Muscle of leg (tissue), 3 donors: ENCODE measurements at regions not wholly inside any gene's neighbourhood (a gene's known extent, or its start where the extent isn't known, plus 50 kb on each side); places are given as distances from the start of the nearest gene placed in this dataset.
"Not testable (repeated sequence)": the region's sequence is repeated elsewhere in the genome, so short reads cannot be mapped to it uniquely, and the experiment has no call there.

ENCODE experiments used
- DNase-seq: peaks from one replicate; pipeline ENCODE4 v3.0.0; 2013
- H3K27ac ChIP-seq: one replicate; pipeline ENCODE4 v1.5.1; 2013; ENCODE audit warnings: mild to moderate bottlenecking, low read length, control low read depth
- H3K27me3 ChIP-seq: one replicate; pipeline ENCODE4 v1.6.1; 2013; ENCODE audit warnings: low read length; ENCODE audit not compliant: control insufficient read depth, insufficient read depth
- H3K36me3 ChIP-seq: one replicate; pipeline ENCODE4 v1.6.1; 2013; ENCODE audit warnings: low read length; ENCODE audit not compliant: control insufficient read depth, insufficient read depth
- H3K4me1 ChIP-seq: one replicate; pipeline ENCODE4 v1.6.1; 2013; ENCODE audit warnings: low read length; ENCODE audit not compliant: control insufficient read depth, insufficient read depth
- H3K4me3 ChIP-seq: one replicate; pipeline ENCODE4 v1.5.1; 2013; ENCODE audit warnings: low read length, control low read depth
- H3K9me3 ChIP-seq: replicated peaks from 2 replicates; pipeline ENCODE4 v1.6.1; 2013; ENCODE audit warnings: low read depth, low read length; ENCODE audit not compliant: control insufficient read depth
- WGBS: methylation state at CpG from one replicate; pipeline ENCODE4 v1.1.5; 2013; ENCODE audit warnings: missing lambda C conversion rate; ENCODE audit not compliant: insufficient coverage; 5-methylcytosine and 5-hydroxymethylcytosine counted together

DNA sequence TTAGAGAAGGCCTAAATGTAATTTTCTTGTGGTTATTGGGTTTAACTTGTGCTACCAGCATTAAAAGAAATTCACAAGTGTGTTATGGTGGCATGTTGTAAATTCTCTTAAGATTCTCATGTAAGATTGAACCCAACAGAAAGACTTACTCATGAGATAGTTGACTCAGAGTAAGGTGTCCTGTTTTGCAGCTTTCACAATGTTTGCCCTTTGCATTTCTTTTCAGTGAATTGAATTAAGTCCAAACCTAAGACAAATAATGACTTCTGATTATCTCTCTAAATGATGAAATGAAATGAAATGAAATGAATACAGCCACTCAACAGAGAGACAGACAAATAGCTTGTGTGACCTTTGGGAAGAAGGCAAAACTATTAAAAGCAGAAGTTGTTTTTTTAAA is 1696.9 kb upstream of the WWC1 start:
- Histone ChIP-seq H3K9me3 (no peaks in the 10 kb centered on the region), H3K27me3 (no peaks in the 10 kb centered on the region), H3K36me3 (no peaks in the 10 kb centered on the region), H3K4me3 (no peak overlapping the region), H3K27ac (no peak overlapping the region), H3K4me1 (no peaks in the 10 kb centered on the region)
- no peak for DNase-seq

DNA sequence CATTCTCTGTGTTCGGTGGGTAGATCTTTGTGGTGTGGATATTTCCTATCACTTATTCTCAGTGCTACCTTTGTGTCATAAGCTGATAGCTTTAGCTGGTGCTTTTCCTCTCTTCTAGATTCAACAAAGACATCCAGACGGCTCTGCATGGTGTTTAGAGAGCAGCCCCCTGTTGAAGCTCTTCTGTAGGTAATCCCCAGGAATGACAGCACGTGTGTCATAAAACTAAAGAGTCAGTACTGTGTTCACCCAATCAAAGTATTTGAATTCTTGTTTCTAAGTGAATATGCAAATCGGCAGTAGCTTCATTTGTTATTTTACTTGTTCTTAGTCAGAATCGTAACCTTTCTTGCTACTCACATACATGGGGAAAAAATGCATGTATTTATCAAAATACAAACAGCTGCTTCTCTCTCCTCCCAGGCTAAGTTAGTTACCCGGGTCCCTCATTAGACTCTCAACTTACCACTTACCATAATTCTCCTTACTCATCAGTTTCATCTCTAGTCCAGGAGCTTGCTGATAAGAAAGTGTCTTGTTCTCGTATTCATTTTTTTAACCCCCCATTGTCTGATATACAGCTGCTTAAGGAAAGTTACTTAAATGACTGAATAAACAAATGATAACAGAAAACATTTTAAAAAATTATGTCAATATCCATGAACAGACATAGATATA is 1696.0 kb upstream of the WWC1 start:
- WGBS: 20% methylated on average over 1 of the region's 7 CpGs
- no peaks in the 10 kb centered on the region for H3K27me3 ChIP-seq
- H3K4me1 ChIP-seq: no peaks in the 10 kb centered on the region
- no peak overlapping the region for H3K27ac ChIP-seq
- H3K36me3 ChIP-seq: no peaks in the 10 kb centered on the region
- DNase-seq: no peak
- H3K4me3 ChIP-seq: no peak overlapping the region
- H3K9me3 ChIP-seq: no peaks in the 10 kb centered on the region

DNA sequence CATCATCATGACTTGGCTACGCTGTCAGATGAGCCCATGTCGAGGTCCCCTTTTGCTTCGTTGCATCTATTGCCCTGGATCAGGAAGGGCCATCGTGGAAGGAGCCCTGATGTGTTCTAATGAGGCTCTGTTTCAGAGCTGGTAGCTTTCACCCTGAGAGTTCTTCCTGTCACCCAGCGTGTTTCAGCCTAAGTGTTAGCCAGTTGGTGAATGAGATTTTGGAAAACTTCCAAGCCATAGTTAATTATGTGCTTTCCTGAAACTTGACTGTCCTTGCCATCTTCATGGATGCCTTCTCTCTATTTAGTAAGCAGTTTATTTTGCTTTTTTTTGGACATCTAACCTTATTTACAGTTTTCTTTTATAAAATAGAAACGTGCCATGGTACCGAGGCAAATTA is 1695.4 kb upstream of the WWC1 start:
- DNase-seq: no peak
- 73% methylated on average over 3 of the region's 7 CpGs for WGBS
- H3K27me3 ChIP-seq: no peaks in the 10 kb centered on the region
- no peaks in the 10 kb centered on the region for H3K36me3 ChIP-seq
- no peaks in the 10 kb centered on the region for H3K4me1 ChIP-seq
- no peaks in the 10 kb centered on the region for H3K9me3 ChIP-seq
- H3K27ac ChIP-seq: no peak overlapping the region
- no peak overlapping the region for H3K4me3 ChIP-seq

DNA sequence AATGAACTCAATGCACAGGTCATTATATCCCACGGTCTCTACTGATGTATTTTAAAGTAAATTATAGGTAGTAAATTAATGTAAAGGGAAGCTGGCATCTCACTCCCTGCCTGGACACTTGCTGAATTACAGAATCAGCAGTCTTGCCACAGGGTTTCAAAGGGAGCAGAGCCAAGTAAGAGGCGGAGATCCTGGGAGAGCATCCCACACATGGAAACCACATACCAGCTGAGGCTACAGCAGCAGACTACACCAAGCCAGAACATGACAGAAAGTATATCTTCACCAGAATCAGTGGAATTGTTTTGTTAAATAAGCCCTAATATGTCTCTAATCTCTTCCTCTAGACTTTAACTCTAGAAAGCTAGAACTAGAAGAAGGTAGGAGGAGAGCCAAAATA is 1689.2 kb upstream of the WWC1 start:
- H3K9me3 ChIP-seq: peaks cover 2% of the 10 kb centered on the region
- no peaks in the 10 kb centered on the region for H3K27me3 ChIP-seq
- DNase-seq: no peak
- no peak overlapping the region for H3K4me3 ChIP-seq
- H3K27ac ChIP-seq: no peak overlapping the region
- WGBS: no CpG with 5 or more reads among the region's 2 CpGs
- H3K4me1 ChIP-seq: no peaks in the 10 kb centered on the region
- H3K36me3 ChIP-seq: no peaks in the 10 kb centered on the region

DNA sequence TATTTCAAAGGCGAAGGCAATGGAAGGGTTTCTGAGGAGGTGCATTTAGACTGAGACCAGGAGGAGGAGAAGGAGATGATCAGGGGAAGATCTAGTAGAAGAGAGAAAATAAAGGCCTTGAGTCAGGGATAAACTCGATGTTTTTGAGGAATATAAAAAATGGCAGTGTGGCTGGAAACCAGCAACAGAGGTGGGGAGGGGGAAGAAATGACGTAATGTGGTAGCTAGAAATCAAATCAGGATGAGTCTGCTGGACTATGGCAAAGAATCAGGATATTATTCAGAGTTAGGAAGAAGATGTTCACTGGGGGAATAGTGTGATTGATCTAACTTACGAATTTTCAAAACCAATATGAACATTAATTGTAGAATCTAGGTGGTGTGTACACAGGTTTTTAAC is 1673.9 kb upstream of the WWC1 start:
- no peak overlapping the region for H3K4me3 ChIP-seq
- H3K36me3 ChIP-seq: no peaks in the 10 kb centered on the region
- no peak for DNase-seq
- no peak overlapping the region for H3K27ac ChIP-seq
- no peaks in the 10 kb centered on the region for H3K4me1 ChIP-seq
- 87% methylated on average over 2 of the region's 4 CpGs for WGBS
- H3K27me3 ChIP-seq: no peaks in the 10 kb centered on the region
- H3K9me3 ChIP-seq: no peaks in the 10 kb centered on the region

DNA sequence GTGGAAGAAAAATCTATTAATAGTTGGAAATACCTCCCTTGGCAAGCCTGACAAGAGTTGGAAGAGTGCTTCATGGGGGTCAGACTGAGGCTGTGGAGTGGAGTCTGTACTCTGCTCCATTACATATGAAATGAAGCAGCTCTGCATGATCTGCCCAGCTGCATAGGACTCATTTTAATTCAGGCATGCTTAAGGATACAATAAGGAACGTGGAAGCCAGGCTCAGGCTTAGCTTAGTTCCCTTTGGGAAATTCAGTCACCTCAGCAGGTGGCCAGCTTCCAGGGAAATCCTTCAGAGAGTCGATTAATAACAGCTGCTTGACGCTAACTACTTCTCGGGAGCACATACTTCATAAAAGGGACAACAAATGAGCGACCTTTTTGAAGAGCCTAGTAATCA is 1672.9 kb upstream of the WWC1 start:
- Histone ChIP-seq H3K27ac (no peak overlapping the region), H3K9me3 (peaks cover 3% of the 10 kb centered on the region), H3K4me1 (no peaks in the 10 kb centered on the region), H3K27me3 (no peaks in the 10 kb centered on the region), H3K4me3 (no peak overlapping the region), H3K36me3 (no peaks in the 10 kb centered on the region)
- 20% methylated on average over 1 of the region's 5 CpGs for WGBS
- peak; percentile 70 for DNase-seq

DNA sequence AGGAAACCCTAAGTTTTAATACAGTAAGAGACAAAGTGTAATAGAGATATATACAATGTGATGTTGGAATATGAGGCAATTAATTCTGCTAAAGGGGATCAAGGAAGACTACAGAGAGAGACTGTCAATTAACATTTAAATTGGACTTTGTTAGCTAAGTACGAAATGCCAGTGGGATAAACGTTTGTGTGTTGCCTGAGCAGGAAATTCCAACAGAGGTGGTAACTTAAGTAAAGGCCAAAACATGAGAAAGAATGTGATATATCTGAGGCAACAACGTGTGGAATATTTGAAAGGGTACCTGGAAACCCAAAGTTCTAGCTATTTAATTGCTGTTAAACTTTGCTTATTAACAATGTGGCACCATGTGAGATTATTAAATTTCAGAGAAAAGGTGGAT is 1666.9 kb upstream of the WWC1 start:
- no peak for DNase-seq
- 34% methylated on average over 2 of the region's 3 CpGs for WGBS
- H3K4me1 ChIP-seq: no peaks in the 10 kb centered on the region
- H3K27me3 ChIP-seq: no peaks in the 10 kb centered on the region
- no peak overlapping the region for H3K27ac ChIP-seq
- H3K4me3 ChIP-seq: no peak overlapping the region
- peaks cover 3% of the 10 kb centered on the region for H3K9me3 ChIP-seq
- H3K36me3 ChIP-seq: no peaks in the 10 kb centered on the region

DNA sequence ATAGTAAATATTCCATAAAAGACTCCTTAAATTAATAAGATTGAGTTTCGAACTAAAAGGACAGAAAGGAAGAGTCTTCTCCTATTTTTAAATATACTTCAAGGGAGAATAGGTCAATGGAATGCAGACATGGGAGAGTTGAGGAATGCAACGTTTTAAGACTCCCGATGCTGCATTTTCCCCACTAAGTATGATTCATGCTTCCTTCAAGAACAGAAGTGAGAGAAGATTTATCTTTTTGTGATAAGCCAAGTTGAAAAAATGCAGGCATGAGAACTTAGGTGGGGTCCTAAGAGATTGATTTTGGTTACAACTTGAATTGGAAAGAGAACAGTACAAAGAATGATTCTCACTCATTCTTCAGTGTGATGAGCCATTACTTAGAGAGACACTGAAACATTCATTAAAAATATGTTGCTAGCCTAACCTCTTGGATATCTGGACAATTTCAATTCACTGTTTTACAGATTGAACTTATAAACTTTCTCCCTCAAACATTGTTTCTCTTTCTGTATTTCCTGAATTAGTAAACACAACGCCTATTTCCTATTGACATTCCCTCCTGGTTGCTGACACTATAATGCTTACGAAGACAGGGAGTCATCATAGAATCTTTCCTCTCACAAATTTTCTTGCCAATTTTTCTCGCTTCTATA is 1666.1 kb upstream of the WWC1 start:
- H3K9me3 ChIP-seq: peaks cover 3% of the 10 kb centered on the region
- H3K4me1 ChIP-seq: no peaks in the 10 kb centered on the region
- no peaks in the 10 kb centered on the region for H3K27me3 ChIP-seq
- 73% methylated on average over 3 of the region's 6 CpGs for whole genome bisulfite sequencing
- no peaks in the 10 kb centered on the region for H3K36me3 ChIP-seq
- H3K4me3 ChIP-seq: no peak overlapping the region
- no peak overlapping the region for H3K27ac ChIP-seq
- no peak for DNase-seq

DNA sequence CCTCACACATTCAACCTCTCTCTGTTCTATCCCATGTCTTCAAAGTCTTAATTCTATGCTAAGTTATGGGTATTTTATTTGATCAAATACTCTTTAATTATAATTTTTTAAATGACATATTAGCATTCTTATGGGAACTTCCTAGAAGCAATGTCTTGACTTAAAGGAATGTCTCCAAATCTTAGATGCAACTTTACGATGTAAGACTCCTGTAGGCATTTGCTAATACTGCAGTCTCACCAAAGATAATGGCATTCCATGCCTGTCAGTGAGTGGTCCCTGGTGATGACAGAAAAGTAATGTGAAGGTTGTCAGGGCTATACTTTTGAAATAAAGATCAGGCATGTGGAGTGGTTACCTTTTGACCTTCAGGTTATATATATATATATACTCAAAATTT is 1654.2 kb upstream of the WWC1 start:
- no peaks in the 10 kb centered on the region for H3K9me3 ChIP-seq
- no peak for DNase-seq
- H3K4me1 ChIP-seq: no peaks in the 10 kb centered on the region
- no CpG with 5 or more reads among the region's 1 CpG for WGBS
- no peaks in the 10 kb centered on the region for H3K27me3 ChIP-seq
- no peak overlapping the region for H3K27ac ChIP-seq
- H3K4me3 ChIP-seq: no peak overlapping the region
- H3K36me3 ChIP-seq: no peaks in the 10 kb centered on the region

DNA sequence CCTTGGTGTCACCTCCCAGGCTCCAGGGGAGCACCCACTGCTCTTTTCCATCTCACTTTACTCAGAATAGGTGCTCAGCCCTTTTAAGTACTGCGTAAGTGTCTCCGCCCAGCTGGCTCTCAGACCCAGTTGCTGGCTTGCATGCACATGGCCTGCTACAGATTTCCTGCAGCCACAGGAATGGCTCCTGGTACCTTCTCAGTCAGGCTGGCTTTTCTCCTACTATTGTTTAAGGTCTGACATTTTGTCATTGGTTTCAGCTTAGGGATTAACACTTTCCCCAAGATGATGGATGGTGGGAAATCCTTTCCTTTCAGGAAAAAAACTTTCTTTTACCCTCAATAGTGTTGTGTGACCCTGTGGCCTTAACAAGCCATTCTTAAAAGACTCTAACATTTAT is 1652.3 kb upstream of the WWC1 start:
- H3K27ac ChIP-seq: no peak overlapping the region
- H3K4me1 ChIP-seq: no peaks in the 10 kb centered on the region
- 89% methylated on average over 2 of the region's 2 CpGs for WGBS
- no peaks in the 10 kb centered on the region for H3K9me3 ChIP-seq
- no peak overlapping the region for H3K4me3 ChIP-seq
- DNase-seq: no peak
- H3K27me3 ChIP-seq: no peaks in the 10 kb centered on the region
- no peaks in the 10 kb centered on the region for H3K36me3 ChIP-seq

DNA sequence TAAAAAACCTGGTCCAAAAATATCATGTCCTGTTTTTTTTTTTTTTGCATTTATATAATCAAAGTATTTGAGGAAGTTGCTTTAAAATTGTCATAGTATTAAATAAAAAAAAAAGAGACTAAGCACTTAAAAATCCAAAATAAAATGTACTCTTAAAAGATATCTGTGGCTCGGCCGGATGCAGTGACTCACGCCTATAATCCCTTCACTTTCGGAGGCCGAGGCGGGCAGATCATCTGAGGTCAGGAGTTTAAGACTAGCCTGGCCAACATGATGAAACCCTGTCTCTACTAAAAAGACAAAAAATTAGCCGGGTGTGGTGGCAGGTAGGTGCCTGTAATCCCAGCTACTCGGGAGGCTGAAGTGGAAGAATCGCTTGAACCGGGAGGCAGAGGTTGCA is 1651.3 kb upstream of the WWC1 start:
- H3K9me3 ChIP-seq, H3K36me3 ChIP-seq, H3K4me3 ChIP-seq, DNase-seq, H3K4me1 ChIP-seq, H3K27ac ChIP-seq, H3K27me3 ChIP-seq: not testable (repeated sequence)
- WGBS: 93% methylated on average over 5 of the region's 10 CpGs
